Common myeloid progenitor, CD34-positive (primary cell): ENCODE measurements at regions not wholly inside any gene's neighbourhood (a gene's known extent, or its start where the extent isn't known, plus 50 kb on each side); places are given as distances from the start of the nearest gene placed in this dataset.

Source experiments
- CTCF ChIA-PET: fragments of 350-600 bp; sonication (Branson Sonifier 250); formaldehyde crosslinking; loops from one replicate; lab custom pipeline; 2021; ENCODE audit warnings: antibody characterized with exemption; lab: Charles Lee
- POLR2A ChIA-PET: fragments of 350-600 bp; sonication (Branson Sonifier 250); formaldehyde crosslinking; loops from one replicate; lab custom pipeline; 2021; ENCODE audit warnings: antibody characterized with exemption; lab: Charles Lee
- DNase-seq, 3 donors: peaks; one replicate each; pipeline versions ENCODE4 v3.0.0 to v3.0.0-alpha.2; 2013
- H3K27ac ChIP-seq, 2 experiments: 1 replicate in 1 of 2; 2 replicates in 1 of 2; pipeline ENCODE4 v1.7.0; 2013; ENCODE audit warnings: inconsistent platforms in 2 of 2, low read length in 2 of 2, mild to moderate bottlenecking in 2 of 2, low read depth in 1 of 2, moderate library complexity in 1 of 2; ENCODE audit not compliant: severe bottlenecking in 2 of 2, insufficient read depth in 1 of 2, poor library complexity in 1 of 2
- H3K27me3 ChIP-seq, 5 experiments: replicated peaks in 2 of 5; 1 replicate in 3 of 5; 2 replicates in 2 of 5; pipeline versions ENCODE4 v1.6.1 to v1.7.0; 2013; ENCODE audit warnings: low read length in 4 of 5, mild to moderate bottlenecking in 2 of 5, moderate library complexity in 2 of 5, inconsistent platforms in 1 of 5; ENCODE audit not compliant: insufficient read depth in 5 of 5, control insufficient read depth in 4 of 5
- H3K36me3 ChIP-seq, 4 experiments: 1 replicate in 2 of 4; 2 replicates in 2 of 4; pipeline versions ENCODE4 v1.6.1 to v1.7.0; 2013; ENCODE audit warnings: low read length in 3 of 4, control low read depth in 1 of 4, mild to moderate bottlenecking in 1 of 4; ENCODE audit not compliant: control insufficient read depth in 4 of 4, insufficient read depth in 4 of 4
- H3K4me1 ChIP-seq, 4 experiments: 1 replicate in 3 of 4; 2 replicates in 1 of 4; pipeline versions ENCODE4 v1.6.1 to v1.7.1; 2013; ENCODE audit warnings: low read length in 3 of 4, mild to moderate bottlenecking in 3 of 4, control low read depth in 1 of 4, inconsistent platforms in 1 of 4, moderate library complexity in 1 of 4; ENCODE audit not compliant: control insufficient read depth in 4 of 4, insufficient read depth in 4 of 4; ENCODE audit errors: control extremely low read depth in 1 of 4
- H3K4me3 ChIP-seq, 7 experiments: 1 replicate in 4 of 7; 2 replicates in 3 of 7; pipeline versions ENCODE4 v1.5.1 to v1.7.0; 2013; ENCODE audit warnings: mild to moderate bottlenecking in 7 of 7, low read length in 6 of 7, moderate library complexity in 6 of 7, inconsistent platforms in 2 of 7, low read depth in 2 of 7, control low read depth in 1 of 7; ENCODE audit not compliant: insufficient read depth in 4 of 7, control insufficient read depth in 1 of 7; ENCODE audit errors: extremely low read depth in 1 of 7
- H3K9me3 ChIP-seq, 5 experiments: 1 replicate in 4 of 5; 2 replicates in 1 of 5; pipeline versions ENCODE4 v1.6.1 to v1.7.1; 2013; ENCODE audit warnings: low read length in 4 of 5, mild to moderate bottlenecking in 2 of 5, inconsistent platforms in 1 of 5, low read depth in 1 of 5, moderate library complexity in 1 of 5; ENCODE audit not compliant: control insufficient read depth in 4 of 5, insufficient read depth in 2 of 5; ENCODE audit errors: control extremely low read depth in 1 of 5
- WGBS: methylation state at CpG from one replicate; pipeline ENCODE4 v1.1.5; 2013; ENCODE audit not compliant: insufficient coverage; 5-methylcytosine and 5-hydroxymethylcytosine counted together

GRCh38 chr2:220455351-220455990, 828.0 kb downstream of the SLC4A3 start:
- Histone ChIP-seq H3K36me3 (no peaks in the 10 kb centered on the region), H3K27ac (no peak overlapping the region), H3K9me3 (no peaks in the 10 kb centered on the region), H3K27me3 (no peaks in the 10 kb centered on the region), H3K4me1 (no peaks in the 10 kb centered on the region), H3K4me3 (no peak overlapping the region)
- POLR2A ChIA-PET: no interaction called here
- CTCF ChIA-PET: no interaction called here
- no peak for DNase-seq
- 80% methylated on average over 1 of the region's 3 CpGs for WGBS

- CTCF ChIA-PET: no interaction called here
- H3K4me1 ChIP-seq: no peaks in the 10 kb centered on the region
- H3K27me3 ChIP-seq: no peaks in the 10 kb centered on the region
- H3K36me3 ChIP-seq: no peaks in the 10 kb centered on the region
- POLR2A ChIA-PET: no interaction called here
- no peak overlapping the region for H3K27ac ChIP-seq
- H3K9me3 ChIP-seq: no peaks in the 10 kb centered on the region
- no peak overlapping the region for H3K4me3 ChIP-seq
- no peak for DNase-seq
Observed at GRCh38 chr2:220458051-220458450, 830.6 kb downstream of the SLC4A3 start.

- CTCF ChIA-PET: no interaction called here
Observed at GRCh38 chr2:220460257-220460985, 833.0 kb downstream of the SLC4A3 start.

GRCh38 chr2:220463876-220464275, 836.4 kb downstream of the SLC4A3 start:
- CTCF ChIA-PET: no interaction called here
- H3K27ac ChIP-seq: no peak overlapping the region
- POLR2A ChIA-PET: no interaction called here
- no peaks in the 10 kb centered on the region for H3K36me3 ChIP-seq
- H3K4me3 ChIP-seq: no peak overlapping the region
- no peaks in the 10 kb centered on the region for H3K4me1 ChIP-seq
- DNase-seq: no peak
- no CpG with 5 or more reads among the region's 1 CpG for WGBS
- no peaks in the 10 kb centered on the region for H3K27me3 ChIP-seq
- no peaks in the 10 kb centered on the region for H3K9me3 ChIP-seq

More at GRCh38 chr2:220460257-220460985, 833.0 kb downstream of the SLC4A3 start:
- Histone ChIP-seq H3K9me3 (no peaks in the 10 kb centered on the region), H3K27me3 (no peaks in the 10 kb centered on the region), H3K36me3 (no peaks in the 10 kb centered on the region), H3K4me1 (no peaks in the 10 kb centered on the region), H3K4me3 (no peak overlapping the region), H3K27ac (no peak overlapping the region)
- 100% methylated on average over 2 of the region's 4 CpGs for WGBS
- no peak for DNase-seq
- POLR2A ChIA-PET: no interaction called here

- Histone ChIP-seq H3K4me1 (no peaks in the 10 kb centered on the region), H3K27me3 (no peaks in the 10 kb centered on the region), H3K27ac (no peak overlapping the region), H3K9me3 (no peaks in the 10 kb centered on the region), H3K36me3 (no peaks in the 10 kb centered on the region), H3K4me3 (no peak overlapping the region)
- ChIA-PET CTCF (no interaction called here), POLR2A (no interaction called here)
- no peak for DNase-seq
- WGBS: 95% methylated on average over 3 of the region's 4 CpGs
Observed at GRCh38 chr2:220465700-220466099, 838.3 kb downstream of the SLC4A3 start.

GRCh38 chr2:220466251-220466691, 838.8 kb downstream of the SLC4A3 start:
- ChIA-PET CTCF (no interaction called here), POLR2A (no interaction called here)
- 50% methylated on average over 2 of the region's 2 CpGs for WGBS
- Histone ChIP-seq H3K27me3 (no peaks in the 10 kb centered on the region), H3K36me3 (no peaks in the 10 kb centered on the region), H3K4me1 (no peaks in the 10 kb centered on the region), H3K4me3 (no peak overlapping the region), H3K9me3 (no peaks in the 10 kb centered on the region), H3K27ac (no peak overlapping the region)
- no peak for DNase-seq

- Histone ChIP-seq H3K4me3 (no peak overlapping the region), H3K9me3 (no peaks in the 10 kb centered on the region), H3K36me3 (no peaks in the 10 kb centered on the region), H3K27ac (no peak overlapping the region), H3K27me3 (no peaks in the 10 kb centered on the region), H3K4me1 (no peaks in the 10 kb centered on the region)
- no peak for DNase-seq
- WGBS: 94% methylated on average over 3 of the region's 4 CpGs
- CTCF ChIA-PET: no interaction called here
- POLR2A ChIA-PET: interaction anchor here (0.6 kb wide), 1 partner anchor 1615 kb away, joined by 3 read pairs; no protein-coding TSS in a partner anchor
Observed at GRCh38 chr2:220469201-220469600, 841.8 kb downstream of the SLC4A3 start.
